ENCODE measurements at regions not wholly inside any gene's neighbourhood (a gene's known extent, or its start where the extent isn't known, plus 50 kb on each side); places are given as distances from the start of the nearest gene placed in this dataset.

DNA sequence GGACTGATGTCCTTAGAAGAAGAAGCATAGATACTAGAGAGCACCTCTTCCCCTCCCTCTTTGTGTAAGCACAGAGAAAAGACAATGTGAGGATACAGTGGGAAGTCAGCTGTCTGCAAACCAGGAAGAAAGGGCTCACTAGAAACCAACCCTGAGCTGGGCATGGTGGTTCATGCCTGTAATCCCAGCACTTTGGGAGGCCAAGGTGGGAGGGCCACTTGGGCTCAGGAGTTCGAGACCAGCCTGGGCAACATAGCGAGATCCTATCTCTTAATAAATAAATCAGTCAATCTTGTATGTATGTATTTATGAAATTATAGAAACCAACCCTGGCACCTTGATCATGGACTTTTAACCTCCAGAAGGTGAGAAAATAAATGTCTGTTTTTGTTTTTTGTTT is 118.3 kb downstream of the NPIPB5 start:
- TF ChIP-seq, protein P1, sequence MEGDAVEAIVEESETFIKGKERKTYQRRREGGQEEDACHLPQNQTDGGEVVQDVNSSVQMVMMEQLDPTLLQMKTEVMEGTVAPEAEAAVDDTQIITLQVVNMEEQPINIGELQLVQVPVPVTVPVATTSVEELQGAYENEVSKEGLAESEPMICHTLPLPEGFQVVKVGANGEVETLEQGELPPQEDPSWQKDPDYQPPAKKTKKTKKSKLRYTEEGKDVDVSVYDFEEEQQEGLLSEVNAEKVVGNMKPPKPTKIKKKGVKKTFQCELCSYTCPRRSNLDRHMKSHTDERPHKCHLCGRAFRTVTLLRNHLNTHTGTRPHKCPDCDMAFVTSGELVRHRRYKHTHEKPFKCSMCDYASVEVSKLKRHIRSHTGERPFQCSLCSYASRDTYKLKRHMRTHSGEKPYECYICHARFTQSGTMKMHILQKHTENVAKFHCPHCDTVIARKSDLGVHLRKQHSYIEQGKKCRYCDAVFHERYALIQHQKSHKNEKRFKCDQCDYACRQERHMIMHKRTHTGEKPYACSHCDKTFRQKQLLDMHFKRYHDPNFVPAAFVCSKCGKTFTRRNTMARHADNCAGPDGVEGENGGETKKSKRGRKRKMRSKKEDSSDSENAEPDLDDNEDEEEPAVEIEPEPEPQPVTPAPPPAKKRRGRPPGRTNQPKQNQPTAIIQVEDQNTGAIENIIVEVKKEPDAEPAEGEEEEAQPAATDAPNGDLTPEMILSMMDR (conservative IDR thresholded peaks at IDR 0.05; ENCODE audit: low read depth, low read length), result no peak
- no peak for TF ChIP-seq EZH2 (IDR thresholded peaks at IDR 0.05; ENCODE audit: borderline replicate concordance, low read depth, low read length, poor library complexity, severe bottlenecking)

Data from A673 (cell line).